Heart right ventricle (tissue), 16 donors: ENCODE measurements at regions not wholly inside any gene's neighbourhood (a gene's known extent, or its start where the extent isn't known, plus 50 kb on each side); places are given as distances from the start of the nearest gene placed in this dataset.
A peak's percentile ranks its signal among the peaks of the same experiment; 100 is the strongest.

Experiments used
- ATAC-seq, 8 donors: fragments of 200-7000 bp; cut with Tn5 transposase; one replicate each; pipeline ENCODE4 v1.9.1; 2020; ENCODE audit warnings: mild to moderate bottlenecking in 8 of 8, moderate library complexity in 8 of 8, moderate number of reproducible peaks in 1 of 8
- DNase-seq, 2 donors: peaks; one replicate each; pipeline ENCODE4 v3.0.0-alpha.2; 2020
- H3K27ac ChIP-seq, 10 donors: fragments of 200-600 bp; sonication (generic) in 2 of 10; one replicate each; pipeline versions ENCODE4 v1.5.0 to v1.8.0; 2020 to 2022; ENCODE audit warnings: mild to moderate bottlenecking in 3 of 10
- H3K27me3 ChIP-seq, 7 donors: fragments of 200-600 bp; one replicate each; pipeline ENCODE4 v1.8.0; 2021 to 2022; ENCODE audit warnings: mild to moderate bottlenecking in 2 of 7
- H3K36me3 ChIP-seq, 9 donors: fragments of 200-600 bp; sonication (generic) in 1 of 9; one replicate each; pipeline versions ENCODE4 v1.5.0 to v1.8.0; 2020 to 2022; ENCODE audit warnings: mild to moderate bottlenecking in 2 of 9
- H3K4me1 ChIP-seq, 9 donors: fragments of 200-600 bp; sonication (generic) in 1 of 9; one replicate each; pipeline versions ENCODE4 v1.5.0 to v1.8.0; 2020 to 2022; ENCODE audit warnings: mild to moderate bottlenecking in 4 of 9
- H3K4me3 ChIP-seq, 10 donors: fragments of 200-600 bp; sonication (generic) in 2 of 10; one replicate each; pipeline versions ENCODE4 v1.5.0 to v1.8.0; 2020 to 2022; ENCODE audit warnings: mild to moderate bottlenecking in 7 of 10, moderate library complexity in 2 of 10
- H3K9me3 ChIP-seq, 11 donors: fragments of 200-600 bp in 10 of 11; sonication (generic) in 2 of 11; one replicate each; pipeline versions ENCODE4 v1.5.0 to v1.8.0; 2013 to 2022; ENCODE audit warnings: mild to moderate bottlenecking in 2 of 11, control low read depth in 1 of 11, moderate library complexity in 1 of 11
- CTCF ChIP-seq, 9 donors: fragments of 200-600 bp; sonication (generic) in 2 of 9; IDR thresholded peaks; one replicate each; pipeline versions ENCODE4 v1.5.0 to v1.8.0; 2021 to 2022; ENCODE audit warnings: antibody characterized with exemption in 9 of 9, mild to moderate bottlenecking in 5 of 9, moderate library complexity in 1 of 9
- WGBS, 2 donors: extraction: QIAGEN DNeasy Blood & Tissue Kit; methylation state at CpG; one replicate each; pipeline ENCODE4 v1.1.7; 2013; ENCODE audit warnings: inconsistent platforms in 1 of 2; 5-methylcytosine and 5-hydroxymethylcytosine counted together
- intact Hi-C, 10 donors: fragments of 100-400 bp; cut with DNase I; formaldehyde crosslinking; loops; one replicate each; pipeline versions ENCODE4 v1.11.1 to v1.14.2; 2022
- donor health status: Arrhythmogenic right ventricular cardiomyopathy.
- donor health status: ischemic (EF 13 %, LVEDD 7.1; RV severe dilation, severe dysfunction).
- donor health status: healthy with polysubstance abuse.
- donor health status: DM: no; HTN: yes; CAD: no.
- donor health status: DM: no; HTN: no; CAD: no.
- donor health status: ischemic (EF 25% LVEDD 6.9; RV normal size, moderate dysfunction).
- donor health status: ischemic (EF 25% LVEDD 5.7; RV mildly dilated, moderate dysfunction).
- donor health status: healthy.
- donor health status: DM: yes; HTN: yes; CAD: no.
- donor health status: Ischemic cardiomyopathy.
- donor health status: ischemic (EF 35%, LVEDD 5.7; RV mildly dilated, moderate dysfunction).
- donor health status: nonischemic (EF 11% LVEDD 7.7; RV severe dilation, severe dysfunction).
- donor health status: DM: yes; HTN: yes; CAD: no.
- donor health status: PGD.
- donor health status: ischemic (EF 29% LVEDD 5.4; RV normal size, mild dysfunction).
- donor health status: nonischemic (EF 23%, LVEDD 6.1; RV moderate dilation, normal function).

GRCh38 chr6:126118058-126118755 is 131.9 kb downstream of the TRMT11 start:
- intact Hi-C loops, result no loop called here
- no peaks in the 10 kb centered on the region for H3K9me3 ChIP-seq
- peaks cover 0 to 3% (median 0%) of the 10 kb centered on the region in 9 donors for H3K4me1 ChIP-seq
- H3K36me3 ChIP-seq, result peaks cover 0 to 3% (median 0%) of the 10 kb centered on the region in 9 donors
- TF ChIP-seq CTCF (IDR thresholded peaks at IDR 0.05), result no peak
- DNase-seq, result no peak
- peak in 7 of 8 donors; percentile 51 to 91 (median 79) for ATAC-seq
- no peak overlapping the region for H3K4me3 ChIP-seq
- peaks cover 0 to 76% (median 33%) of the 10 kb centered on the region in 7 donors for H3K27me3 ChIP-seq
- no peak overlapping the region for H3K27ac ChIP-seq
- WGBS, 2 donors, result 52 to 55% methylated on average over 4 of the region's 4 CpGs

GRCh38 chr6:126118936-126119335 is 132.6 kb downstream of the TRMT11 start:
- 35 to 48% methylated on average over 2 of the region's 2 CpGs for WGBS, 2 donors
- no peak for DNase-seq
- peaks cover 0 to 77% (median 28%) of the 10 kb centered on the region in 7 donors for H3K27me3 ChIP-seq
- ATAC-seq, result no peak
- no peaks in the 10 kb centered on the region for H3K9me3 ChIP-seq
- peaks cover 0 to 3% (median 0%) of the 10 kb centered on the region in 9 donors for H3K4me1 ChIP-seq
- no peaks in the 10 kb centered on the region for H3K36me3 ChIP-seq
- intact Hi-C loops, result no loop called here
- H3K27ac ChIP-seq, result no peak overlapping the region
- H3K4me3 ChIP-seq, result no peak overlapping the region
- TF ChIP-seq CTCF (IDR thresholded peaks at IDR 0.05), result no peak

GRCh38 chr6:126123226-126123625 is 136.9 kb downstream of the TRMT11 start:
- Histone ChIP-seq H3K4me3 (no peak overlapping the region), H3K27me3 (peaks cover 0 to 82% (median 23%) of the 10 kb centered on the region in 7 donors), H3K36me3 (no peaks in the 10 kb centered on the region), H3K27ac (no peak overlapping the region), H3K4me1 (peaks cover 0 to 3% (median 0%) of the 10 kb centered on the region in 9 donors), H3K9me3 (no peaks in the 10 kb centered on the region)
- DNase-seq, result no peak
- no peak for TF ChIP-seq CTCF (IDR thresholded peaks at IDR 0.05)
- intact Hi-C loops, result no loop called here
- 16 to 17% methylated on average over 4 of the region's 4 CpGs for WGBS, 2 donors
- peak in 2 of 8 donors; percentile 60 to 62 for ATAC-seq

GRCh38 chr6:126127659-126128058 is 141.3 kb downstream of the TRMT11 start:
- intact Hi-C loops, result no loop called here
- ATAC-seq, result no peak
- H3K36me3 ChIP-seq, result peaks cover 0 to 3% (median 0%) of the 10 kb centered on the region in 9 donors
- H3K4me3 ChIP-seq, result no peak overlapping the region
- no peak overlapping the region for H3K27ac ChIP-seq
- peaks cover 0 to 3% (median 0%) of the 10 kb centered on the region in 9 donors for H3K4me1 ChIP-seq
- peaks cover 0 to 69% (median 11%) of the 10 kb centered on the region in 7 donors for H3K27me3 ChIP-seq
- H3K9me3 ChIP-seq, result no peaks in the 10 kb centered on the region
- DNase-seq, result no peak
- 89% methylated on average over 7 to 8 of the region's 9 CpGs for WGBS, 2 donors
- no peak for TF ChIP-seq CTCF (IDR thresholded peaks at IDR 0.05)
